DND-41 (cell line): ENCODE measurements at regions not wholly inside any gene's neighbourhood (a gene's known extent, or its start where the extent isn't known, plus 50 kb on each side); places are given as distances from the start of the nearest gene placed in this dataset.

Experiments used
- EZH2 ChIP-seq: IDR thresholded peaks from 3 replicates; pipeline ENCODE4 v1.6.1; 2012; ENCODE audit warnings: borderline replicate concordance, low read depth, mild to moderate bottlenecking, moderate library complexity, low read length, inconsistent platforms; ENCODE audit not compliant: severe bottlenecking
- TF ChIP-seq, protein P1 (sequence below): IDR thresholded peaks from 2 replicates; pipeline ENCODE4 v1.5.1; 2012; ENCODE audit warnings: borderline replicate concordance, low read length, moderate library complexity, mild to moderate bottlenecking; ENCODE audit not compliant: poor library complexity, severe bottlenecking; ENCODE audit errors: extremely low read depth

DNA sequence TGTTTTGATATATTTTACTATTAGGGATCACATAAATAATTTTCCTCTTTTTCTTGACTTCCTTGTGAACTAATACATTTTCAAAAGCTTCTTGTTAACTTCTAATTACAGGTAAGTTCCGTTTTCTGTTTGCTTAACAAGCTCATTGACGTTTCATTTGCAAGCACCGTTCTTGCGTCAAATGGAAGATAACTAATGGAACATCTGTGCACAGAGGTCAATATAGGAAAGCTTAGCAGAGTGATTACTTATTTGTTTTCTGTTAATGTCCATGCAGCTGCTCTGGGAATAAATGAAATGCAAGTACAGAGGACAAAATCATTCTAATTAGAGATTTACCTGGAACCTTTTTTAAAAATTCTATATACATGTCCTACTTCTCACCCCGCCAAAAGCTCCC, 115.5 kb upstream of the C2CD4B start:
- TF ChIP-seq, protein P1, sequence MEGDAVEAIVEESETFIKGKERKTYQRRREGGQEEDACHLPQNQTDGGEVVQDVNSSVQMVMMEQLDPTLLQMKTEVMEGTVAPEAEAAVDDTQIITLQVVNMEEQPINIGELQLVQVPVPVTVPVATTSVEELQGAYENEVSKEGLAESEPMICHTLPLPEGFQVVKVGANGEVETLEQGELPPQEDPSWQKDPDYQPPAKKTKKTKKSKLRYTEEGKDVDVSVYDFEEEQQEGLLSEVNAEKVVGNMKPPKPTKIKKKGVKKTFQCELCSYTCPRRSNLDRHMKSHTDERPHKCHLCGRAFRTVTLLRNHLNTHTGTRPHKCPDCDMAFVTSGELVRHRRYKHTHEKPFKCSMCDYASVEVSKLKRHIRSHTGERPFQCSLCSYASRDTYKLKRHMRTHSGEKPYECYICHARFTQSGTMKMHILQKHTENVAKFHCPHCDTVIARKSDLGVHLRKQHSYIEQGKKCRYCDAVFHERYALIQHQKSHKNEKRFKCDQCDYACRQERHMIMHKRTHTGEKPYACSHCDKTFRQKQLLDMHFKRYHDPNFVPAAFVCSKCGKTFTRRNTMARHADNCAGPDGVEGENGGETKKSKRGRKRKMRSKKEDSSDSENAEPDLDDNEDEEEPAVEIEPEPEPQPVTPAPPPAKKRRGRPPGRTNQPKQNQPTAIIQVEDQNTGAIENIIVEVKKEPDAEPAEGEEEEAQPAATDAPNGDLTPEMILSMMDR: no peak
- no peak for TF ChIP-seq EZH2
